LoVo (cell line): ENCODE measurements at regions not wholly inside any gene's neighbourhood (a gene's known extent, or its start where the extent isn't known, plus 50 kb on each side); places are given as distances from the start of the nearest gene placed in this dataset.
A peak's percentile ranks its signal among the peaks of the same experiment; 100 is the strongest.
"Not testable (repeated sequence)": the region's sequence is repeated elsewhere in the genome, so short reads cannot be mapped to it uniquely, and the experiment has no call there.

Experiments
- DNase-seq: peaks from one replicate; pipeline ENCODE4 v3.0.0-alpha.2; 2016; ENCODE audit warnings: low spot score

GRCh38 chrX:80929251-80929650 lies 119.6 kb upstream of the BRWD3 start:
- no peak for DNase-seq

GRCh38 chrX:80917919-80918318 lies 108.2 kb upstream of the BRWD3 start:
- no peak for DNase-seq

- DNase-seq, result not testable (repeated sequence)
Observed at GRCh38 chrX:80912351-80912750, 102.7 kb upstream of the BRWD3 start.

GRCh38 chrX:80879916-80880315 lies 70.2 kb upstream of the BRWD3 start:
- peak; percentile 1 for DNase-seq

- no peak for DNase-seq
Observed at GRCh38 chrX:80879143-80879542, 69.5 kb upstream of the BRWD3 start.

- DNase-seq, result peak; percentile 4
Observed at GRCh38 chrX:80876877-80877276, 67.2 kb upstream of the BRWD3 start.
